ENCODE measurements at regions not wholly inside any gene's neighbourhood (a gene's known extent, or its start where the extent isn't known, plus 50 kb on each side); places are given as distances from the start of the nearest gene placed in this dataset.

DNA sequence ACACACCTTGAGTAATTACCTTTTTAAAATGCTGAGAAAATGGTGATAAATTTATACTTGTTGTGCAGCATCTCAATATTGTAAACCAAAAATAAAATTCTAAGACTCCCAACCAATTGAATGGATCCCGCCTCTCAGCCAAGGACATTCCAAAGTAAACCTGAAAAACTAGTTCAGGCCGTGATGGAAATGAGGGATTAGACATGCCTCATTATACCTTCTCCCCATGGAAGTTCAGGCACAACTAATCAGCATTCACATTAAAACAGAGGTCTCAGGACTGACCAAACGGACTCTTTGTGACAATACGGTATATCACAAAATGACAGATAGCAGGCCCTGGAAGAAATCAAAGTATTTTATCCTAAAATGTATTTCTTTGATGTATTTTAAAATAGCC, 907.4 kb upstream of the RAG2 start:
- peak overlapping the region; percentile 62 for H3K27ac Mint-ChIP-seq
- H3K27me3 Mint-ChIP-seq = no peaks in the 10 kb centered on the region
- TF ChIP-seq, protein P1, sequence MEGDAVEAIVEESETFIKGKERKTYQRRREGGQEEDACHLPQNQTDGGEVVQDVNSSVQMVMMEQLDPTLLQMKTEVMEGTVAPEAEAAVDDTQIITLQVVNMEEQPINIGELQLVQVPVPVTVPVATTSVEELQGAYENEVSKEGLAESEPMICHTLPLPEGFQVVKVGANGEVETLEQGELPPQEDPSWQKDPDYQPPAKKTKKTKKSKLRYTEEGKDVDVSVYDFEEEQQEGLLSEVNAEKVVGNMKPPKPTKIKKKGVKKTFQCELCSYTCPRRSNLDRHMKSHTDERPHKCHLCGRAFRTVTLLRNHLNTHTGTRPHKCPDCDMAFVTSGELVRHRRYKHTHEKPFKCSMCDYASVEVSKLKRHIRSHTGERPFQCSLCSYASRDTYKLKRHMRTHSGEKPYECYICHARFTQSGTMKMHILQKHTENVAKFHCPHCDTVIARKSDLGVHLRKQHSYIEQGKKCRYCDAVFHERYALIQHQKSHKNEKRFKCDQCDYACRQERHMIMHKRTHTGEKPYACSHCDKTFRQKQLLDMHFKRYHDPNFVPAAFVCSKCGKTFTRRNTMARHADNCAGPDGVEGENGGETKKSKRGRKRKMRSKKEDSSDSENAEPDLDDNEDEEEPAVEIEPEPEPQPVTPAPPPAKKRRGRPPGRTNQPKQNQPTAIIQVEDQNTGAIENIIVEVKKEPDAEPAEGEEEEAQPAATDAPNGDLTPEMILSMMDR (IDR thresholded peaks at IDR 0.05; ENCODE audit: unreplicated experiment) = no peak
- peaks cover 18% of the 10 kb centered on the region for H3K4me1 Mint-ChIP-seq (ENCODE audit: low read depth)
- no peak overlapping the region for H3K4me3 Mint-ChIP-seq (ENCODE audit: low read depth)
- H3K9me3 Mint-ChIP-seq (ENCODE audit: low read depth) = peaks cover 7% of the 10 kb centered on the region
- no peak for DNase-seq (ENCODE audit: low spot score, unreplicated experiment)
- H3K36me3 Mint-ChIP-seq (ENCODE audit: insufficient read depth) = no peaks in the 10 kb centered on the region

DNA sequence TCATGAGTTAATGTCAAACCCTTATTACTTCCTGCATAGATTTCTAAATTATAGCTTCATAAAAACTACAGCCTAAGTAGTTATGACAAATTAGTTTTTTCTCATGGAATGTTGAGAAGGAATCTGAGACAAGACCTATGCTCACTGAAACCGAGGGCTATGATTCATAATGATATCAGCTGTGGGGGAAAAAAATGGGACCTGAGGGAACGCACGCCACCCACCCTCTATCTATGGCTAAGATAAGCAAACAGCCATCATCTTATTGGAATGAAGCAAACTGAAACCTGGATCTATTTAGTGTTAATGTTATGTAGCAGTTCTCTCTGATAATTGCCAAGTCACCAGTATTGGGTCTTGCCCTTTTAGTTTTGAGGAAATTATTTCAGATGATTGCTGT, 906.9 kb upstream of the RAG2 start:
- H3K36me3 Mint-ChIP-seq (ENCODE audit: insufficient read depth) = no peaks in the 10 kb centered on the region
- DNase-seq (ENCODE audit: low spot score, unreplicated experiment) = no peak
- no peak overlapping the region for H3K27ac Mint-ChIP-seq
- H3K9me3 Mint-ChIP-seq (ENCODE audit: low read depth) = peaks cover 7% of the 10 kb centered on the region
- H3K4me3 Mint-ChIP-seq (ENCODE audit: low read depth) = no peak overlapping the region
- peaks cover 18% of the 10 kb centered on the region for H3K4me1 Mint-ChIP-seq (ENCODE audit: low read depth)
- TF ChIP-seq, protein P1 (IDR thresholded peaks at IDR 0.05; ENCODE audit: unreplicated experiment) = no peak
- no peaks in the 10 kb centered on the region for H3K27me3 Mint-ChIP-seq

DNA sequence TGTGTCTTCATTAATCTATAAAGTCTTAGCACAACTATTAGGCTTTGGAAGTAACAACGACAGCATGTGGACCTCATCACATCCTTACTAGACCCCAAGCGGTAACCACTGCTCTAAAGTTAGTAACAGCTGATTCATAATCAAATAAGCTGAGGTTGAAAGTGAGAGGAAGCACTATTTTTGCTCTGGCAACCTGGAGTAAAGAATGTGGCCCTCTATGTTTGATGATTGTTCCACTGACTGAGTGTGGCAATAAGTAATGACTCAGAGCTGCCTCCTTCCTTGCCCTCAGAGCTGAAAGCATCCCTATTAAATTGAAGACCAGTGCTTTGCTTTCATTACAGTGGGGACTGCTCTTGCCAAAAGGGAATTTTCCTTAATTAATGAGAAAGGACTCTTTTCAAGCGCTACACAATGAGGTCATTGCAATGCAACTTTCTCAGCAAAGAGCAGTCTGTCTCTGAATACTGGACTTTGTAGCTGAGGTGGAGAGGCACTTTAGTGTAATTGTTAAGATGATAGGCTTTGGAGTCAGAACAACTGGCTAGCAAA, 906.1 kb upstream of the RAG2 start:
- DNase-seq (ENCODE audit: low spot score, unreplicated experiment) = no peak
- Mint-ChIP-seq H3K4me3 (ENCODE audit: low read depth) (no peak overlapping the region), H3K36me3 (ENCODE audit: insufficient read depth) (no peaks in the 10 kb centered on the region), H3K9me3 (ENCODE audit: low read depth) (peaks cover 7% of the 10 kb centered on the region), H3K27me3 (no peaks in the 10 kb centered on the region), H3K4me1 (ENCODE audit: low read depth) (peaks cover 18% of the 10 kb centered on the region), H3K27ac (no peak overlapping the region)
- TF ChIP-seq, protein P1 (IDR thresholded peaks at IDR 0.05; ENCODE audit: unreplicated experiment) = no peak

DNA sequence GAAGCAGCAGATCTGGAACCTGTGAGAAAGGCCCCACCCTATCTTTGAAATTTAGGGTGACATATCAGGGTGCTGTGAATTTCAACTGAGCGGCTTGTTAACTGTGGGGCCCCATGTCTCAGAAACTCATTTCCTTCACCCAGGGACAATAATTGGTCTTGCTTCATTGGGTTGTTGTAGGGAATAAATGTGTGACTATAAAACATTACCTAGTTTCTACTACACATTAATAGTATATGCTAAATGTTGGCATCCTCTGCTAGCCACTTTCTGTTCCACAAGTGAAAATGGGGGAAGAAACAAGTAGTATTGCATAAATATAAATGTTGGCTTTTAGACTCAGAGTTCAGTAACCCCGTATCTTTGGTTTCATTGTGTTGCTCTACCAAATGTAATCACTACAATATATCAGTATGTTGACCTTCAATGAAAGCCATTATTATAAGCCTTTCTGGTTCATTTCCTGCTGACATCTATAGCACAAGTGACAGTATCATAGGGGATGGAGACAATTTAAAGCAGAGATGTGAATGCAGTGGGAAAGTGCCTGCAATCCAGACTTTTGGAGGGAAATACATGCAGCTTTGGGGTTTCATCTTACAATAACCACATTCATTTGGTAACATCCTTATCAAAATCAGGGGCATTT, 905.5 kb upstream of the RAG2 start:
- peaks cover 18% of the 10 kb centered on the region for H3K4me1 Mint-ChIP-seq (ENCODE audit: low read depth)
- no peaks in the 10 kb centered on the region for H3K36me3 Mint-ChIP-seq (ENCODE audit: insufficient read depth)
- H3K9me3 Mint-ChIP-seq (ENCODE audit: low read depth) = peaks cover 7% of the 10 kb centered on the region
- no peak for DNase-seq (ENCODE audit: low spot score, unreplicated experiment)
- no peak overlapping the region for H3K27ac Mint-ChIP-seq
- H3K4me3 Mint-ChIP-seq (ENCODE audit: low read depth) = no peak overlapping the region
- TF ChIP-seq, protein P1 (IDR thresholded peaks at IDR 0.05; ENCODE audit: unreplicated experiment) = no peak
- H3K27me3 Mint-ChIP-seq = no peaks in the 10 kb centered on the region

DNA sequence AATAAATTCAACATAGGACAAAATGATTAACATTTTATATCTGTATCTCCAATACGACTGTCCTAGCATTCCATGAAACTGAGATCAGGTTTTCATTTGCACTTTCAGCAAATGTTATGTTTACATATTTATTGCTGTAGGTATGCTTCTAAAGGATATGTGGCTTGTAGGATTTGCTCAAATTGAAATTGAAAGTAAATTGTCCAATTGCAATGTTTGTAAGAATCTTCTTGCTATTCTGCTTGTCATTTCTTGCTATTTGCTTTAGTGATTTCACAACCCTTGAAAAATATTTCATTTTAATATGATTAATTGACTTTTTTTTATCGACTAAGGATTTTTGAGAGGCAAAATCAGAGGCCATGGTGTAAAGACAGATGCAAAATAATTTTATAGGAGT, 904.2 kb upstream of the RAG2 start:
- Mint-ChIP-seq H3K27me3 (no peaks in the 10 kb centered on the region), H3K4me3 (ENCODE audit: low read depth) (no peak overlapping the region), H3K36me3 (ENCODE audit: insufficient read depth) (no peaks in the 10 kb centered on the region), H3K9me3 (ENCODE audit: low read depth) (peaks cover 7% of the 10 kb centered on the region), H3K27ac (no peak overlapping the region), H3K4me1 (ENCODE audit: low read depth) (peaks cover 18% of the 10 kb centered on the region)
- TF ChIP-seq, protein P1 (IDR thresholded peaks at IDR 0.05; ENCODE audit: unreplicated experiment) = no peak
- DNase-seq (ENCODE audit: low spot score, unreplicated experiment) = no peak
